HEK293 (cell line): ENCODE measurements at regions not wholly inside any gene's neighbourhood (a gene's known extent, or its start where the extent isn't known, plus 50 kb on each side); places are given as distances from the start of the nearest gene placed in this dataset.

Experiments
- CTCF ChIA-PET: fragments of 350-600 bp; formaldehyde crosslinking; extraction: SDS; loops from one replicate; lab custom pipeline; 2021; ENCODE audit warnings: antibody characterized with exemption; lab: Yijun Ruan, JAX
- POLR2A ChIA-PET: fragments of 300-600 bp; formaldehyde crosslinking; extraction: SDS; loops from one replicate; lab custom pipeline; 2020; ENCODE audit warnings: antibody characterized with exemption, inconsistent platforms; lab: Yijun Ruan, JAX
- H3K27ac ChIP-seq: fragments of 200-500 bp; sonication (Bioruptor generic); 2 replicates; pipeline ENCODE4 v1.5.1; 2014; ENCODE audit warnings: low read depth, low read length, control low read depth, inconsistent platforms; ENCODE audit errors: extremely low read depth
- H3K36me3 ChIP-seq, 2 experiments: fragments of 200-500 bp in 1 of 2; sonication (Bioruptor generic) in 1 of 2; 1 replicate in 1 of 2; 2 replicates in 1 of 2; pipeline ENCODE4 v1.5.1; 2014 to 2017; ENCODE audit warnings: inconsistent platforms in 2 of 2, low read length in 2 of 2; ENCODE audit not compliant: control insufficient read depth in 2 of 2, insufficient read depth in 1 of 2
- H3K4me1 ChIP-seq: fragments of 200-500 bp; sonication (Bioruptor generic); 2 replicates; pipeline ENCODE4 v1.5.1; 2014; ENCODE audit warnings: mild to moderate bottlenecking, low read length, inconsistent platforms; ENCODE audit not compliant: control insufficient read depth, insufficient read depth
- H3K4me3 ChIP-seq: 2 replicates; pipeline ENCODE4 v1.5.1; 2011; ENCODE audit warnings: low read depth, mild to moderate bottlenecking, control low read depth, low read length, moderate library complexity
- H3K9me3 ChIP-seq: fragments of 200-500 bp; sonication (Bioruptor generic); 2 replicates; pipeline ENCODE4 v1.5.1; 2014; ENCODE audit warnings: low read depth, low read length, inconsistent platforms; ENCODE audit not compliant: control insufficient read depth, insufficient read depth
- GLI2 ChIP-seq: fragments of 450-650 bp; formaldehyde crosslinking; IDR thresholded peaks from 2 replicates; pipeline ENCODE4; 2017; ENCODE audit warnings: missing biosample characterization, missing genetic modification characterization, low read depth, borderline replicate concordance
- HOXC10 ChIP-seq: sonication (generic); formaldehyde crosslinking; IDR thresholded peaks from 2 replicates; pipeline ENCODE4 v1.8.1; 2023; ENCODE audit warnings: mild to moderate bottlenecking, missing genetic modification reagents
- KLF7 ChIP-seq: fragments of 450-650 bp; formaldehyde crosslinking; IDR thresholded peaks from 2 replicates; pipeline ENCODE4 v1.5.1; 2016; ENCODE audit warnings: missing biosample characterization, missing genetic modification characterization, borderline replicate concordance
- PATZ1 ChIP-seq: fragments of 450-650 bp; formaldehyde crosslinking; IDR thresholded peaks from 2 replicates; pipeline ENCODE4 v1.5.1; 2016; ENCODE audit warnings: missing biosample characterization, missing genetic modification characterization
- SP2 ChIP-seq: fragments of 450-650 bp; formaldehyde crosslinking; IDR thresholded peaks from 2 replicates; pipeline ENCODE4 v1.5.1; 2016; ENCODE audit warnings: missing biosample characterization, missing genetic modification characterization
- SP7 ChIP-seq: fragments of 450-650 bp; formaldehyde crosslinking; IDR thresholded peaks from 2 replicates; pipeline ENCODE4 v1.5.1; 2016; ENCODE audit warnings: missing biosample characterization, missing genetic modification characterization
- TRIM28 ChIP-seq: IDR thresholded peaks from 2 replicates; pipeline ENCODE4 v1.6.1; 2011; ENCODE audit warnings: low read length, control low read depth, borderline replicate concordance
- ZFP3 ChIP-seq: fragments of 450-650 bp; formaldehyde crosslinking; IDR thresholded peaks from 2 replicates; pipeline ENCODE4 v1.5.1; 2016; ENCODE audit warnings: low read depth, missing biosample characterization, missing genetic modification characterization
- ZNF157 ChIP-seq: fragments of 450-650 bp; formaldehyde crosslinking; IDR thresholded peaks from 2 replicates; pipeline ENCODE4 v1.5.1; 2016; ENCODE audit warnings: missing biosample characterization, missing genetic modification characterization
- ZNF19 ChIP-seq: fragments of 450-650 bp; formaldehyde crosslinking; IDR thresholded peaks from 2 replicates; pipeline ENCODE4; 2016; ENCODE audit warnings: missing biosample characterization, missing genetic modification characterization, low read depth
- ZNF211 ChIP-seq: fragments of 450-650 bp; formaldehyde crosslinking; IDR thresholded peaks from 2 replicates; pipeline ENCODE4 v1.5.1; 2016; ENCODE audit warnings: low read depth, missing biosample characterization, missing genetic modification characterization
- ZNF221 ChIP-seq: fragments of 450-650 bp; formaldehyde crosslinking; IDR thresholded peaks from 2 replicates; pipeline ENCODE4 v1.5.1; 2017; ENCODE audit warnings: missing biosample characterization, missing genetic modification characterization, borderline replicate concordance
- ZNF274 ChIP-seq, 2 experiments: fragments of 200-500 bp in 1 of 2; fragments of 450-650 bp in 1 of 2; sonication (Bioruptor generic) in 1 of 2; formaldehyde crosslinking in 1 of 2; IDR thresholded peaks; 2 replicates each; pipeline versions ENCODE4 v1.5.1 to v1.6.1; 2014 to 2016; ENCODE audit warnings: borderline replicate concordance in 1 of 2, inconsistent platforms in 1 of 2, low read length in 1 of 2, missing biosample characterization in 1 of 2, missing genetic modification characterization in 1 of 2
- ZNF391 ChIP-seq: fragments of 450-650 bp; formaldehyde crosslinking; IDR thresholded peaks from 2 replicates; pipeline ENCODE4 v1.5.1; 2016; ENCODE audit warnings: low read depth, missing biosample characterization, missing genetic modification characterization, borderline replicate concordance
- ZNF426 ChIP-seq: fragments of 450-650 bp; formaldehyde crosslinking; IDR thresholded peaks from 2 replicates; pipeline ENCODE4 v1.5.1; 2017; ENCODE audit warnings: missing biosample characterization, missing genetic modification characterization, mild to moderate bottlenecking, inconsistent platforms, moderate library complexity
- ZNF501 ChIP-seq: fragments of 450-650 bp; formaldehyde crosslinking; IDR thresholded peaks from 2 replicates; pipeline ENCODE4 v1.5.1; 2016; ENCODE audit warnings: missing biosample characterization, missing genetic modification characterization
- ZNF555 ChIP-seq: fragments of 450-650 bp; formaldehyde crosslinking; conservative IDR thresholded peaks from 2 replicates; pipeline ENCODE4 v1.5.1; 2017; ENCODE audit warnings: missing biosample characterization, mild to moderate bottlenecking, missing genetic modification characterization, inconsistent platforms
- ZNF585B ChIP-seq: fragments of 450-650 bp; formaldehyde crosslinking; IDR thresholded peaks from 2 replicates; pipeline ENCODE4 v1.5.1; 2016; ENCODE audit warnings: missing biosample characterization, missing genetic modification characterization
- ZNF596 ChIP-seq: fragments of 450-650 bp; IDR thresholded peaks from 2 replicates; pipeline ENCODE4 v1.5.0; 2018; ENCODE audit warnings: missing biosample characterization, mild to moderate bottlenecking, missing genetic modification characterization, moderate library complexity
- ZNF76 ChIP-seq: fragments of 450-650 bp; formaldehyde crosslinking; IDR thresholded peaks from 2 replicates; pipeline ENCODE4; 2016; ENCODE audit warnings: low read depth, missing biosample characterization, missing genetic modification characterization, borderline replicate concordance
- TF ChIP-seq, protein P1 (sequence below): fragments of 450-650 bp; formaldehyde crosslinking; IDR thresholded peaks from 2 replicates; pipeline ENCODE4 v1.5.1; 2016; ENCODE audit warnings: missing biosample characterization, missing genetic modification characterization, borderline replicate concordance
- TF ChIP-seq, protein P2 (sequence below): fragments of 450-650 bp; formaldehyde crosslinking; IDR thresholded peaks from 2 replicates; pipeline ENCODE4 v1.5.1; 2017; ENCODE audit warnings: missing biosample characterization, missing genetic modification characterization

- no peak overlapping the region for H3K4me3 ChIP-seq
- H3K4me1 ChIP-seq, result no peaks in the 10 kb centered on the region
- POLR2A ChIA-PET, result no interaction called here
- no peaks in the 10 kb centered on the region for H3K9me3 ChIP-seq
- CTCF ChIA-PET, result interaction anchor here (1.1 kb wide), 1 partner anchor 84 kb away, joined by 3 read pairs; no protein-coding TSS in a partner anchor
- H3K27ac ChIP-seq, result no peak overlapping the region
- TF ChIP-seq ZNF585B (tag by site-specific recombination) (no peak), ZNF76 (tag by site-specific recombination) (no peak), ZNF501 (tag by site-specific recombination) (no peak), ZNF221 (tag by site-specific recombination) (no peak), ZNF555 (tag by site-specific recombination) (no peak), KLF7 (no peak)
- H3K36me3 ChIP-seq, result no peaks in the 10 kb centered on the region
These were observed 135.9 kb upstream of the ADAMTSL1 start for GRCh38 chr9:18338042-18338441.

DNA sequence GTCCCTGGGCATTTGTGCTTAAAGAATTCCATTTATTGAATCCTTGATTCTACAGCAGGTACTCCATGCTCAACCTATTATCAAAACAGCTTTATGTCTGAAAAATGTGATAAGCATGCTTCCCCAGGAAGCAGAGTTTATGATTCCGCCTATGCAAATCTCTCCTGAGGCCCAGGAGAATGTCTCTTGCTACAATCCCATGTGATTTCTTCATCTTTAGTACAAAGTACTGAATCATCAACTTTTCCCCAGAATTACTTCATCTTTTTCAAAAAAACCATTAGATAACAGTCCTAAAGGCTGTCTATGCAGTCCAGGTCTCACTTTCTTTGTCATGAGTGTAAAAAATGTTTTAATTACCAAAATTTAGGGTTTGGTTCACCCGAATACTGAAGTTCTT, 130.2 kb upstream of the ADAMTSL1 start:
- no peak overlapping the region for H3K27ac ChIP-seq
- POLR2A ChIA-PET, result no interaction called here
- H3K36me3 ChIP-seq, result no peaks in the 10 kb centered on the region
- H3K4me1 ChIP-seq, result no peaks in the 10 kb centered on the region
- H3K9me3 ChIP-seq, result no peaks in the 10 kb centered on the region
- TF ChIP-seq SP2 (tag by site-specific recombination) (no peak), ZNF391 (tag by site-specific recombination) (no peak), GLI2 (no peak), ZNF596 (no peak), ZNF426 (tag by site-specific recombination) (no peak), ZNF211 (tag by site-specific recombination) (no peak), ZNF157 (tag by site-specific recombination) (no peak), ZNF501 (tag by site-specific recombination) (no peak), HOXC10 (CRISPR knock-in tag) (no peak), TRIM28 (no peak), SP7 (no peak)
- TF ChIP-seq, all 188 proteins: peak for 0
- CTCF ChIA-PET, result interaction anchor here (0.8 kb wide), 1 partner anchor 533 kb away, joined by 3 read pairs; no protein-coding TSS in a partner anchor
- H3K4me3 ChIP-seq, result no peak overlapping the region

GRCh38 chr9:18346745-18347144, 127.2 kb upstream of the ADAMTSL1 start:
- no peak overlapping the region for H3K27ac ChIP-seq
- H3K4me3 ChIP-seq, result no peak overlapping the region
- no peaks in the 10 kb centered on the region for H3K4me1 ChIP-seq
- H3K36me3 ChIP-seq, result no peaks in the 10 kb centered on the region
- no peaks in the 10 kb centered on the region for H3K9me3 ChIP-seq
- ChIA-PET POLR2A (no interaction called here), CTCF (interaction anchor here (0.6 kb wide), 1 partner anchor 34 kb away, joined by 3 read pairs; no protein-coding TSS in a partner anchor)
- no peak for TF ChIP-seq ZNF596
- TF ChIP-seq PATZ1, result no peak
- TF ChIP-seq ZNF274 (IDR thresholded peaks at IDR 0.05; ENCODE audit: low read length), result no peak
- no peak for TF ChIP-seq ZNF274 (tag by site-specific recombination; IDR thresholded peaks at IDR 0.05; ENCODE audit: borderline replicate concordance)
- TF ChIP-seq, protein P1, sequence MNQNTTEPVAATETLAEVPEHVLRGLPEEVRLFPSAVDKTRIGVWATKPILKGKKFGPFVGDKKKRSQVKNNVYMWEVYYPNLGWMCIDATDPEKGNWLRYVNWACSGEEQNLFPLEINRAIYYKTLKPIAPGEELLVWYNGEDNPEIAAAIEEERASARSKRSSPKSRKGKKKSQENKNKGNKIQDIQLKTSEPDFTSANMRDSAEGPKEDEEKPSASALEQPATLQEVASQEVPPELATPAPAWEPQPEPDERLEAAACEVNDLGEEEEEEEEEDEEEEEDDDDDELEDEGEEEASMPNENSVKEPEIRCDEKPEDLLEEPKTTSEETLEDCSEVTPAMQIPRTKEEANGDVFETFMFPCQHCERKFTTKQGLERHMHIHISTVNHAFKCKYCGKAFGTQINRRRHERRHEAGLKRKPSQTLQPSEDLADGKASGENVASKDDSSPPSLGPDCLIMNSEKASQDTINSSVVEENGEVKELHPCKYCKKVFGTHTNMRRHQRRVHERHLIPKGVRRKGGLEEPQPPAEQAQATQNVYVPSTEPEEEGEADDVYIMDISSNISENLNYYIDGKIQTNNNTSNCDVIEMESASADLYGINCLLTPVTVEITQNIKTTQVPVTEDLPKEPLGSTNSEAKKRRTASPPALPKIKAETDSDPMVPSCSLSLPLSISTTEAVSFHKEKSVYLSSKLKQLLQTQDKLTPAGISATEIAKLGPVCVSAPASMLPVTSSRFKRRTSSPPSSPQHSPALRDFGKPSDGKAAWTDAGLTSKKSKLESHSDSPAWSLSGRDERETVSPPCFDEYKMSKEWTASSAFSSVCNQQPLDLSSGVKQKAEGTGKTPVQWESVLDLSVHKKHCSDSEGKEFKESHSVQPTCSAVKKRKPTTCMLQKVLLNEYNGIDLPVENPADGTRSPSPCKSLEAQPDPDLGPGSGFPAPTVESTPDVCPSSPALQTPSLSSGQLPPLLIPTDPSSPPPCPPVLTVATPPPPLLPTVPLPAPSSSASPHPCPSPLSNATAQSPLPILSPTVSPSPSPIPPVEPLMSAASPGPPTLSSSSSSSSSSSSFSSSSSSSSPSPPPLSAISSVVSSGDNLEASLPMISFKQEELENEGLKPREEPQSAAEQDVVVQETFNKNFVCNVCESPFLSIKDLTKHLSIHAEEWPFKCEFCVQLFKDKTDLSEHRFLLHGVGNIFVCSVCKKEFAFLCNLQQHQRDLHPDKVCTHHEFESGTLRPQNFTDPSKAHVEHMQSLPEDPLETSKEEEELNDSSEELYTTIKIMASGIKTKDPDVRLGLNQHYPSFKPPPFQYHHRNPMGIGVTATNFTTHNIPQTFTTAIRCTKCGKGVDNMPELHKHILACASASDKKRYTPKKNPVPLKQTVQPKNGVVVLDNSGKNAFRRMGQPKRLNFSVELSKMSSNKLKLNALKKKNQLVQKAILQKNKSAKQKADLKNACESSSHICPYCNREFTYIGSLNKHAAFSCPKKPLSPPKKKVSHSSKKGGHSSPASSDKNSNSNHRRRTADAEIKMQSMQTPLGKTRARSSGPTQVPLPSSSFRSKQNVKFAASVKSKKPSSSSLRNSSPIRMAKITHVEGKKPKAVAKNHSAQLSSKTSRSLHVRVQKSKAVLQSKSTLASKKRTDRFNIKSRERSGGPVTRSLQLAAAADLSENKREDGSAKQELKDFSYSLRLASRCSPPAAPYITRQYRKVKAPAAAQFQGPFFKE (tag by site-specific recombination), result no peak
- TF ChIP-seq, protein P2, sequence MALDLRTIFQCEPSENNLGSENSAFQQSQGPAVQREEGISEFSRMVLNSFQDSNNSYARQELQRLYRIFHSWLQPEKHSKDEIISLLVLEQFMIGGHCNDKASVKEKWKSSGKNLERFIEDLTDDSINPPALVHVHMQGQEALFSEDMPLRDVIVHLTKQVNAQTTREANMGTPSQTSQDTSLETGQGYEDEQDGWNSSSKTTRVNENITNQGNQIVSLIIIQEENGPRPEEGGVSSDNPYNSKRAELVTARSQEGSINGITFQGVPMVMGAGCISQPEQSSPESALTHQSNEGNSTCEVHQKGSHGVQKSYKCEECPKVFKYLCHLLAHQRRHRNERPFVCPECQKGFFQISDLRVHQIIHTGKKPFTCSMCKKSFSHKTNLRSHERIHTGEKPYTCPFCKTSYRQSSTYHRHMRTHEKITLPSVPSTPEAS (tag by site-specific recombination), result no peak
- TF ChIP-seq ZFP3 (tag by site-specific recombination), result no peak
- TF ChIP-seq ZNF19 (tag by site-specific recombination), result no peak
